ENCODE measurements at regions not wholly inside any gene's neighbourhood (a gene's known extent, or its start where the extent isn't known, plus 50 kb on each side); places are given as distances from the start of the nearest gene placed in this dataset.

DNA sequence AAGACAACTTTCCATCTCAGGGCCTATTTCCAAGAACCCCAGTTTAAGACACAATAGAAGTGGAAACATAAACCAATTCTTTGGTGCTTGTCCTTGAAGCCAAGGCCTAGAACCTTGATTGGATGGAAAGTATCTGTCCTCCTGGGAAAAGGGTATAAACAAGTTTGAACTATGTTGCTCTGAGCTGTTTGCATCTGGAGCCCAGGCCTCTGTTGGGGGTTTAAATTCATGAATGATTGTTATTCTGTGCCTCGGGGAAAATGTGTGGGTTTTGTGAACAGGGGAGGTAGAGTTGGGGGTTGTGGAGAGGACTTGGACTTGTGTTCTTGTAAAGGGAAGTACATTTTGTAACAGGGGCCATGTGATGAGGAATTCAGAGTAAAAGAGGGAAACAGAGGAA is 406.1 kb downstream of the SLC4A3 start:
- no peaks in the 10 kb centered on the region for H4K20me1 ChIP-seq (ENCODE audit: insufficient read depth, low read length)
- no peak overlapping the region for H3K9ac ChIP-seq (ENCODE audit: insufficient read depth, low read depth, low read length)
- no peaks in the 10 kb centered on the region for H3K79me2 ChIP-seq (ENCODE audit: insufficient read depth, low read length)
- in situ Hi-C loops (cut with HindIII; ENCODE audit: extremely low pct_ligation_motif_present, low pct_unique_long_range_greater_than_20kb) = no loop called here
- no peak overlapping the region for H3K4me2 ChIP-seq (ENCODE audit: low read depth, low read length)
- CTCF ChIA-PET (ENCODE audit: low intra/inter-chr PET ratio, low total read pairs) = no interaction called here
- ATAC-seq (no peak), DNase-seq (ENCODE audit: low spot score) (no peak), FAIRE-seq (no peak)
- TF ChIP-seq, protein P1, sequence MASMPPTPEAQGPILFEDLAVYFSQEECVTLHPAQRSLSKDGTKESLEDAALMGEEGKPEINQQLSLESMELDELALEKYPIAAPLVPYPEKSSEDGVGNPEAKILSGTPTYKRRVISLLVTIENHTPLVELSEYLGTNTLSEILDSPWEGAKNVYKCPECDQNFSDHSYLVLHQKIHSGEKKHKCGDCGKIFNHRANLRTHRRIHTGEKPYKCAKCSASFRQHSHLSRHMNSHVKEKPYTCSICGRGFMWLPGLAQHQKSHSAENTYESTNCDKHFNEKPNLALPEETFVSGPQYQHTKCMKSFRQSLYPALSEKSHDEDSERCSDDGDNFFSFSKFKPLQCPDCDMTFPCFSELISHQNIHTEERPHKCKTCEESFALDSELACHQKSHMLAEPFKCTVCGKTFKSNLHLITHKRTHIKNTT (CRISPR knock-in tag; IDR thresholded peaks at IDR 0.05) = no peak
- no peak for TF ChIP-seq ATM (IDR thresholded peaks at IDR 0.05; ENCODE audit: borderline replicate concordance)
- no peak for TF ChIP-seq SNAPC2 (CRISPR knock-in tag; IDR thresholded peaks at IDR 0.05)
- TF ChIP-seq ZFP62 (CRISPR knock-in tag; IDR thresholded peaks at IDR 0.05) = no peak
- TF ChIP-seq, protein P2, sequence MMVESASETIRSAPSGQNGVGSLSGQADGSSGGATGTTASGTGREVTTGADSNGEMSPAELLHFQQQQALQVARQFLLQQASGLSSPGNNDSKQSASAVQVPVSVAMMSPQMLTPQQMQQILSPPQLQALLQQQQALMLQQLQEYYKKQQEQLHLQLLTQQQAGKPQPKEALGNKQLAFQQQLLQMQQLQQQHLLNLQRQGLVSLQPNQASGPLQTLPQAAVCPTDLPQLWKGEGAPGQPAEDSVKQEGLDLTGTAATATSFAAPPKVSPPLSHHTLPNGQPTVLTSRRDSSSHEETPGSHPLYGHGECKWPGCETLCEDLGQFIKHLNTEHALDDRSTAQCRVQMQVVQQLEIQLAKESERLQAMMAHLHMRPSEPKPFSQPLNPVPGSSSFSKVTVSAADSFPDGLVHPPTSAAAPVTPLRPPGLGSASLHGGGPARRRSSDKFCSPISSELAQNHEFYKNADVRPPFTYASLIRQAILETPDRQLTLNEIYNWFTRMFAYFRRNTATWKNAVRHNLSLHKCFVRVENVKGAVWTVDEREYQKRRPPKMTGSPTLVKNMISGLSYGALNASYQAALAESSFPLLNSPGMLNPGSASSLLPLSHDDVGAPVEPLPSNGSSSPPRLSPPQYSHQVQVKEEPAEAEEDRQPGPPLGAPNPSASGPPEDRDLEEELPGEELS (CRISPR knock-in tag; IDR thresholded peaks at IDR 0.05) = no peak
- TF ChIP-seq HOXD1 (CRISPR knock-in tag; IDR thresholded peaks at IDR 0.05) = no peak
- no peak for TF ChIP-seq NFRKB (IDR thresholded peaks at IDR 0.05)
- WGBS (ENCODE audit: low lambda C conversion rate) = 0% methylated on average over 1 of the region's 1 CpG
- intact Hi-C loops (cut with micrococcal nuclease; ENCODE audit: unreplicated experiment) = no loop called here
- H3K36me3 ChIP-seq (replicated peaks in 1 of 2; ENCODE audit: control insufficient read depth in 1 of 2, insufficient read depth in 2 of 2, low read length in 2 of 2) = no peaks in the 10 kb centered on the region
- no TSS peak for BruUV-seq (replicated peaks)
- H2AFZ ChIP-seq (ENCODE audit: low read length) = no peak overlapping the region
- H3K4me3 ChIP-seq (replicated peaks in 1 of 3; ENCODE audit: insufficient read depth in 1 of 3, low read depth in 2 of 3, low read length in 3 of 3) = no peak overlapping the region
- H3K27ac ChIP-seq (ENCODE audit: extremely low read length, insufficient read depth, low read length) = no peak overlapping the region
- no peaks in the 10 kb centered on the region for H3K9me3 ChIP-seq (ENCODE audit: low read length)
- H3K4me1 ChIP-seq (ENCODE audit: insufficient read depth, low read length) = no peaks in the 10 kb centered on the region
- no peaks in the 10 kb centered on the region for H3K27me3 ChIP-seq (ENCODE audit: control insufficient read depth in 1 of 2, insufficient read depth in 2 of 2, low read length in 2 of 2)
- POLR2A ChIA-PET = no interaction called here
